Activated T-cell treated with anti-CD3 and anti-CD28 coated beads, Interleukin-2, amount 50 U/mL, for 4 hours (primary cell): ENCODE measurements at regions not wholly inside any gene's neighbourhood (a gene's known extent, or its start where the extent isn't known, plus 50 kb on each side); places are given as distances from the start of the nearest gene placed in this dataset.
"Not testable (repeated sequence)": the region's sequence is repeated elsewhere in the genome, so short reads cannot be mapped to it uniquely, and the experiment has no call there.

ENCODE experiments used
- ATAC-seq, 2 donors: fragments of 200-7000 bp; cut with Tn5 transposase; one replicate each; pipeline ENCODE4 v1.10.0; 2021
- DNase-seq: peaks from one replicate; pipeline ENCODE4 v3.0.0-alpha.2; 2020
- H3K27me3 Mint-ChIP-seq: one replicate; pipeline ENCODE4 v1.8.0; 2021; ENCODE audit warnings: low read depth, mixed read lengths
- H3K36me3 Mint-ChIP-seq: one replicate; pipeline ENCODE4 v1.8.0; 2022; ENCODE audit warnings: mixed read lengths; ENCODE audit not compliant: insufficient read depth
- H3K4me1 Mint-ChIP-seq: one replicate; pipeline ENCODE4 v1.8.0; 2021; ENCODE audit warnings: low read depth, mixed read lengths
- H3K4me3 Mint-ChIP-seq: one replicate; pipeline ENCODE4 v1.8.0; 2021; ENCODE audit warnings: mild to moderate bottlenecking, moderate library complexity, mixed read lengths
- H3K9me3 Mint-ChIP-seq: one replicate; pipeline ENCODE4 v1.8.0; 2021; ENCODE audit warnings: mixed read lengths

DNA sequence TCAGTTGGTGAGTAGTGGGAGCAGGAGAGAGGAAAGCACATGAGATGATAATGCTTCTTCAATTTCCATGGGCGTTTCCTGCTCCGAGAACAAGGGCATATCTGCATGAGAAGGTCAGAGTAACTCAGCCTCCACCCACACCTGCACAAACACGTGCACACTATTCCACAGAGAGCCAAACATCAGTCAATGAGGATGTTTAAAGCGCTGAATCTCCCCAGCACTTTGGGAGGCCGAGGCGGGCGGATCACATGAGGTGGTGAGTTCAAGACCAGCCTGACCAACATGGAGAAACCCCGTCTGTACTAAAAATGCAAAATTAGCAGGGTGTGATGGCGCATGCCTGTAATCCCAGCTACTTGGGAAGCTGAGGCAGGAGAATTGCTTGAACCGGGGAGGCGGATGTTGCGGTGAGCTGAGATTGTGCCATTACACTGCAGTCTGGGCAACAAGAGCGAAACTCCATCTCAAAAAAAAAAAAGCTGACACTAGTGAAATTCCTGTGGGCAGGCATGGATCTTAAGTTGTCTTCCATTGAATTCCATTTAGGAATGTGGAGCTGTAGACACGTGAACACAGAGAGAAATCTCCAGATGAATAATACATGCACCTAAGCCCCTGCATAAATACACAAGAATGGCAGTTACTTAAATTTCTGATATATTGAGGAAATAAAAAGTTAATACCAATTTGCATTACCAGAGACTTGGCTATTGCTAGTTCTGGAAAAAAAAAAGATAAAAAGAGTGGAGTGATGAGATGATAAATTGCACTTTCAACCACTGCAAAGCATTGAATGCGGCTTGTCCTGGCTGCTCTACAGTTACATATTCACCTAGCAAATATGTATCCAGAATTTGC, 1097.4 kb upstream of the TMEM132C start:
- Mint-ChIP-seq H3K4me1 (peaks cover 6% of the 10 kb centered on the region), H3K4me3 (no peak overlapping the region), H3K9me3 (no peaks in the 10 kb centered on the region), H3K36me3 (no peaks in the 10 kb centered on the region), H3K27me3 (peaks cover 33% of the 10 kb centered on the region)
- DNase-seq (no peak), ATAC-seq (no peak)

DNA sequence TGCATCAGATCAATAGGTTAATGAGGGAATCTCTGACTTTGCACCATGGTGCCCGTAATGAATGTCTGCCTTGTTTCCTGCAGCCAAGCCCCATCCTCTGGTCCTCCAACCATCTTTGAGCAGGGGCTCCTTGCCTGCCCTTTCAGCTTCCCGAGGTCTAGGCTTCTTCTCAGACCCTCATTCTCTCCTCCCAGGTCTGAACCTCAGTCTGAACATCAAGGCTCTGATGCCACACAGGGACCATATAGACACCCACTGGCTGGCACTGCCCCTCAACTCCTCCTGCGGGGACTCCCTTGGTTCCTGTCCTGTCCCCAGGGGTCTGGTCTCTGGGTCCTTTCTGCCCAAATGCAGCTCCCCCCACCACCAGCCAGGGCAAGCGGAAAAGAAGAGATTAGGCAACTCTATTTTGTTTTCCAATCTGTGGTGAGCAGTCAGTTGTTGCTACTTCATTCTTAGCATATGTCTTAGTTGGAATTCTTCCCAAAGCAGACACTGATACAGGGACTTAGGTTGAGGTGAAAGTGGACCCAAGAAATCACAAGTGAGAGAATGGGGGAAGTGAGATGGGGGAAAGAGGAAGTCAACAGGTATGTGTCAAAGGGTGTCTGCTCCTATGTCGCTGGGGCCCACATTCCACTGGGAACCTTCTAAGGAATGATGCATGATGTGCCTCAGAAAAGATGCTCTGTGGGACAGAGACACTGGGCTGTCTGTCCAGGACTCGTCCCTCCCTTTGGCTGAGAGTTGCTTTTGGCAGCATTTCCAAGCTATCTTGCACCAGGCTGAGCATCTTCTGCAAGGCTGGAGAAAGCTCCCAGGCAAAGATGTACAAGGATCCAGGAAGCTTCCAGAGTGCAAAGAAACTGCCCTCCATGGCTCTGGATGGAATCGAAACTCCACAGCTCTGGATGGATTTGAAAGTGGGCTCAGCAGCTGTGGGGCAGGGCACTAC, 1096.5 kb upstream of the TMEM132C start:
- DNase-seq, result no peak
- H3K9me3 Mint-ChIP-seq, result no peaks in the 10 kb centered on the region
- no peaks in the 10 kb centered on the region for H3K36me3 Mint-ChIP-seq
- H3K27me3 Mint-ChIP-seq, result peaks cover 32% of the 10 kb centered on the region
- H3K4me3 Mint-ChIP-seq, result no peak overlapping the region
- ATAC-seq, result no peak
- peaks cover 5% of the 10 kb centered on the region for H3K4me1 Mint-ChIP-seq

- ATAC-seq, result no peak
- peaks cover 27% of the 10 kb centered on the region for H3K27me3 Mint-ChIP-seq
These were observed 1094.1 kb upstream of the TMEM132C start for GRCh38 chr12:127172861-127173260.

DNA sequence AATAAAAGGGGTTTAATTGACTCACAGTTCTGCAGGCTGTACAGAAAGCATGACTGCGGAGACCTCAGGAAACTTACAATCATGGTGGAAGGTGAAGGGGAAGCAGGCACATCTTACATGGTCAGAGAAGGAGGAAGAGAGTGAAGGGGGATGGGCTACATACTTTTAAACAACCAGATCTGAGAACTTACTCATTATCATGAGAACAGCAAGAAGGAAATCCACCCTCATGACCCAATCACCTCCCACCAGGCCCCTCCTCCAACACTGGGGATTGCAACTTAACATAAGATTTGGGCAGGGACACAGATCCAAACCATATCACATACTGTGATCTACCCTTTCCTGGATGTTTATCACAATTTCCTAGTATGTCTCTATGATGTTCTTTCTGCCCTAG, 1093.0 kb upstream of the TMEM132C start:
- Mint-ChIP-seq H3K9me3 (peaks cover 14% of the 10 kb centered on the region), H3K27me3 (peaks cover 24% of the 10 kb centered on the region)
- not testable (repeated sequence) for H3K4me1 Mint-ChIP-seq, H3K4me3 Mint-ChIP-seq, ATAC-seq, DNase-seq, H3K36me3 Mint-ChIP-seq

More at GRCh38 chr12:127172861-127173260, 1094.1 kb upstream of the TMEM132C start:
- Mint-ChIP-seq H3K4me3 (no peak overlapping the region), H3K4me1 (no peaks in the 10 kb centered on the region), H3K9me3 (peaks cover 9% of the 10 kb centered on the region), H3K36me3 (no peaks in the 10 kb centered on the region)
- no peak for DNase-seq

- no peak for DNase-seq
- no peak overlapping the region for H3K4me3 Mint-ChIP-seq
- no peaks in the 10 kb centered on the region for H3K36me3 Mint-ChIP-seq
- no peak for ATAC-seq
- H3K27me3 Mint-ChIP-seq, result peaks cover 17% of the 10 kb centered on the region
- H3K4me1 Mint-ChIP-seq, result no peaks in the 10 kb centered on the region
- H3K9me3 Mint-ChIP-seq, result peaks cover 14% of the 10 kb centered on the region
These were observed 1092.1 kb upstream of the TMEM132C start for GRCh38 chr12:127174881-127175280.

- H3K36me3 Mint-ChIP-seq, result no peaks in the 10 kb centered on the region
- ATAC-seq, result no peak
These were observed 1091.6 kb upstream of the TMEM132C start for GRCh38 chr12:127175361-127175760.

DNA sequence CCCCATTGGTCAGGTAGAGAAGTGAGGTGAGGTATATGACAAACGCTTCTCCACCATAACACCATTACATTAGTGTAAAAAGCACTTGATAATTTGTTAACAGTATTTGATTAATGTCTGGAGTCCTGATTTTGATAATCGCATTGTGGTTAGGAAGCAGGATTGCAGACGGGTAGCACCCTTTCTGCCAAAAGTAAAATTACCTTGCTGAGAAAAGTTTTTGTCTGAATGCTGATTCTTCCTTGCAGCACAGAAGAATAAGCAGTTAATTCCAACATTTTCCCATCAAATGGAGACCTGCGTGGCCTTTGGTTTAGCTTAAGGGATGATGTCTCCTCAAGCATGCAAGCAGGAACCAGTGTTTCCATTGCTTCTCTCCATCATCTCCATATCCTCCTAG, 1090.2 kb upstream of the TMEM132C start:
- Mint-ChIP-seq H3K9me3 (peaks cover 14% of the 10 kb centered on the region), H3K4me1 (no peaks in the 10 kb centered on the region), H3K4me3 (no peak overlapping the region), H3K36me3 (no peaks in the 10 kb centered on the region), H3K27me3 (peaks cover 11% of the 10 kb centered on the region)
- no peak for ATAC-seq
- DNase-seq, result no peak

More at GRCh38 chr12:127175361-127175760, 1091.6 kb upstream of the TMEM132C start:
- peaks cover 14% of the 10 kb centered on the region for H3K9me3 Mint-ChIP-seq
- no peak overlapping the region for H3K4me3 Mint-ChIP-seq
- no peaks in the 10 kb centered on the region for H3K4me1 Mint-ChIP-seq
- peaks cover 14% of the 10 kb centered on the region for H3K27me3 Mint-ChIP-seq
- no peak for DNase-seq

DNA sequence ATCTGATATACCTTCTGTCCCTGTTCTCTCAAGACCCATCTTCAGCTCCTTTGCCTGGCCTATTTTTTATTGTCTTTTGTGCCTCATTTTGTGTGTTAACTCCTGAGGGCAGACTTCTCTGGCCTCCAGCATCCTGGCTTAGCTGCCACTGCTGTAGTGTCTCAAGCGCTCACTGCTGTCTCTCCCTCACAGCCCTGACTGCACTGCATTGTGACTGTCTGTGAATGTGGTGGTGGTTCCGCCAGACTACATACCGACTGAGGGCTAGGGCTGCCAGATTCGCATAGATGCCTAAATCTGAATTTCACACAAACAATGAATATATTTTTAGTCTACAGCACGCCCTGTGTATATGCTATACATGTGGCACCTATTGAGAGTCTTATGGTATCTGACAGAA, 1088.9 kb upstream of the TMEM132C start:
- Mint-ChIP-seq H3K4me1 (no peaks in the 10 kb centered on the region), H3K27me3 (peaks cover 6% of the 10 kb centered on the region), H3K4me3 (no peak overlapping the region), H3K36me3 (no peaks in the 10 kb centered on the region), H3K9me3 (peaks cover 14% of the 10 kb centered on the region)
- DNase-seq (no peak), ATAC-seq (no peak)

GRCh38 chr12:127178463-127178862, 1088.5 kb upstream of the TMEM132C start:
- Mint-ChIP-seq H3K36me3 (no peaks in the 10 kb centered on the region), H3K4me1 (no peaks in the 10 kb centered on the region)

GRCh38 chr12:127179176-127179575, 1087.8 kb upstream of the TMEM132C start:
- H3K36me3 Mint-ChIP-seq, result no peaks in the 10 kb centered on the region
- H3K27me3 Mint-ChIP-seq, result peaks cover 6% of the 10 kb centered on the region
- no peak overlapping the region for H3K4me3 Mint-ChIP-seq
- no peaks in the 10 kb centered on the region for H3K4me1 Mint-ChIP-seq
- DNase-seq (no peak), ATAC-seq (no peak)
- H3K9me3 Mint-ChIP-seq, result peaks cover 14% of the 10 kb centered on the region

More at GRCh38 chr12:127178463-127178862, 1088.5 kb upstream of the TMEM132C start:
- no peak for ATAC-seq
- Mint-ChIP-seq H3K27me3 (peaks cover 6% of the 10 kb centered on the region), H3K4me3 (no peak overlapping the region), H3K9me3 (peaks cover 14% of the 10 kb centered on the region)
- no peak for DNase-seq

GRCh38 chr12:127182018-127182417, 1085.0 kb upstream of the TMEM132C start:
- ATAC-seq, result no peak
- no peaks in the 10 kb centered on the region for H3K36me3 Mint-ChIP-seq
- H3K4me3 Mint-ChIP-seq, result no peak overlapping the region

DNA sequence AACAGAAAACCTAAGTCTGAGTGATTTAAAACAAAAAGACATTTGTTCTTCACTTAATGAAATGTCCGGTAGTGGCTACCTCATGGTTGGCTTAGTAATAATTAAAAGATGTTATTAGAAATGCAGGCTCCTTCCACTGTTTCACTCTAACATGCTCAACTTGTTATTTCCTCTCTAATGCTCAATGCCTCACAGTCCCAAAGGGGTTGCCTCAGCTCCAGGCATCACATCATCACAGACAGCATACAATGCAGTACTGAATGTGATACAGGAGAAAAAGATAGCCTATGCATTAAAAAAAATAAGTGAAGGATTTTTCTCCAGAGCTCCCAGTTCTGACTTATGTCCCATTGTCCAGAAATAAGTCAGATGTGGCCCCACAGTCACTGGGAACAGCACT, 1077.0 kb upstream of the TMEM132C start:
- ATAC-seq, result no peak
- H3K36me3 Mint-ChIP-seq, result no peaks in the 10 kb centered on the region
- no peak overlapping the region for H3K4me3 Mint-ChIP-seq
- no peaks in the 10 kb centered on the region for H3K27me3 Mint-ChIP-seq
- no peak for DNase-seq
- no peaks in the 10 kb centered on the region for H3K9me3 Mint-ChIP-seq
- no peaks in the 10 kb centered on the region for H3K4me1 Mint-ChIP-seq

More at GRCh38 chr12:127182018-127182417, 1085.0 kb upstream of the TMEM132C start:
- no peak for DNase-seq
- no peaks in the 10 kb centered on the region for H3K4me1 Mint-ChIP-seq
- H3K9me3 Mint-ChIP-seq, result peaks cover 12% of the 10 kb centered on the region
- peaks cover 6% of the 10 kb centered on the region for H3K27me3 Mint-ChIP-seq

DNA sequence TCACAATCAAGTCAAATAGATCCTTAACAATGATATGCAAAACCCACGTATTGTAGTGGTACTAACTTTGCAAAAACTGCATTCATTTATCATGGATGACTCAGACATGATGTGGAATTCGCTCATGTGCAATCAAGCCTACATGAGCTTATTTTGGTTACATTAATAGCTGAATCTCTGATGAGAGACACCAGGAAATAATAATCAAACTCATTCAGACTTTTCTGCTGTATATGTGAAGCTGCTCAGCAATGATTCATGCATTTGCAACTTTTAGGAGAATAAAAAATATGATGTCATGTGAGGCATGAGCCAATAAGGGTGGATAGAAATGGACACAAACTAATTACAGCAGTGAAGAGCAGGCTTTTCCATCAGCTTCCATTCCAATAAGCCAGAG, 1075.8 kb upstream of the TMEM132C start:
- H3K4me3 Mint-ChIP-seq, result no peak overlapping the region
- H3K9me3 Mint-ChIP-seq, result no peaks in the 10 kb centered on the region
- H3K36me3 Mint-ChIP-seq, result no peaks in the 10 kb centered on the region
- DNase-seq (no peak), ATAC-seq (no peak)
- H3K4me1 Mint-ChIP-seq, result no peaks in the 10 kb centered on the region
- no peaks in the 10 kb centered on the region for H3K27me3 Mint-ChIP-seq

GRCh38 chr12:127192391-127192790, 1074.6 kb upstream of the TMEM132C start:
- H3K36me3 Mint-ChIP-seq, result no peaks in the 10 kb centered on the region
- DNase-seq (no peak), ATAC-seq (no peak)
- no peak overlapping the region for H3K4me3 Mint-ChIP-seq
- no peaks in the 10 kb centered on the region for H3K27me3 Mint-ChIP-seq
- H3K9me3 Mint-ChIP-seq, result no peaks in the 10 kb centered on the region
- no peaks in the 10 kb centered on the region for H3K4me1 Mint-ChIP-seq
